NCI-H345 (cell line): ENCODE measurements at regions not wholly inside any gene's neighbourhood (a gene's known extent, or its start where the extent isn't known, plus 50 kb on each side); places are given as distances from the start of the nearest gene placed in this dataset.
A peak's percentile ranks its signal among the peaks of the same experiment; 100 is the strongest.
"Not testable (repeated sequence)": the region's sequence is repeated elsewhere in the genome, so short reads cannot be mapped to it uniquely, and the experiment has no call there.

Experiments used
- DNase-seq: peaks from one replicate; lab custom pipeline; 2025; lab: John Stamatoyannopoulos, UW

GRCh38 chr3:10109-10996 lies 186.2 kb upstream of the CHL1 start:
- DNase-seq = not testable (repeated sequence)

DNA sequence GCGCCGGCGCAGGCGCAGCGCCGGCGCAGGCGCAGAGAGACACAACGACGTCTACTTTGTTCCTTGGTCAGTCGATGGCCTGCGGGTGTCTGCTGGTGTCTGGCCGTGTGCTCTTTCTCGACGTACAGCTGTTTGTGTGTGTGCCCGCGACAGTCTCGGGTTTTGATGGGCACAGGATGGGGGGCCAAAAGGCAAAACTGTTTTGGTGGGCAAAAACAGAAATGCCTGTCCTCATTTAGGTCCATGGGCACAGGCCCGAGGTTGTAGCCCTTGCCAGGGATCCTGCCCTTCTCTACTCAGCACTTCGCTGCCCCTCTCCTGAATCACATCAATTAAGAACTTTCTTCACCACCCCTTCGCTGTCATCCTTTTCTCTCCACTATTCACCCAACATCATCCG lies 184.8 kb upstream of the CHL1 start:
- no peak for DNase-seq

- no peak for DNase-seq
These were observed 181.9 kb upstream of the CHL1 start for GRCh38 chr3:14652-15051.

GRCh38 chr3:16366-16765 lies 180.2 kb upstream of the CHL1 start:
- no peak for DNase-seq

GRCh38 chr3:20421-20820 lies 176.1 kb upstream of the CHL1 start:
- DNase-seq = no peak

DNA sequence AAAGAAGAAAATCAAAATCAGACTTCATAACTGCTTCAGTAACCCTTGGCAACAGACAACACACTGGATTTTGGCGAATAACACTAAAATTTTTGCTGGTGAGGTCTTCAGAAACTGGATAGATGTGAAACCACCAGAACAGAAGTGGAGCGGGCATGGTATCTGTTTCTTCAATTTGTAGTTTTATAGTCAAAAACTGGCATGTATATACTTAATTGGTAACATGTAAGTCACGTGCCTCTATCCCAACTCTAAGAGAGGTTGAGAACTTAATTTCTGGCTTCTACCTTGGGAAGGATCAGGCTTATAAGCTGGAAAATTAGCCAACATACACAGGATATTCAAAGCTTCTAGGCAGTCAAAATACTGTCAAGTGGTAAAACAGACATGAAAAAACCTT lies 172.6 kb upstream of the CHL1 start:
- no peak for DNase-seq

- DNase-seq = no peak
These were observed 171.5 kb upstream of the CHL1 start for GRCh38 chr3:25056-25455.

- not testable (repeated sequence) for DNase-seq
These were observed 160.6 kb upstream of the CHL1 start for GRCh38 chr3:35985-36384.

GRCh38 chr3:42871-43744 lies 153.5 kb upstream of the CHL1 start:
- DNase-seq = peak; percentile 65

DNA sequence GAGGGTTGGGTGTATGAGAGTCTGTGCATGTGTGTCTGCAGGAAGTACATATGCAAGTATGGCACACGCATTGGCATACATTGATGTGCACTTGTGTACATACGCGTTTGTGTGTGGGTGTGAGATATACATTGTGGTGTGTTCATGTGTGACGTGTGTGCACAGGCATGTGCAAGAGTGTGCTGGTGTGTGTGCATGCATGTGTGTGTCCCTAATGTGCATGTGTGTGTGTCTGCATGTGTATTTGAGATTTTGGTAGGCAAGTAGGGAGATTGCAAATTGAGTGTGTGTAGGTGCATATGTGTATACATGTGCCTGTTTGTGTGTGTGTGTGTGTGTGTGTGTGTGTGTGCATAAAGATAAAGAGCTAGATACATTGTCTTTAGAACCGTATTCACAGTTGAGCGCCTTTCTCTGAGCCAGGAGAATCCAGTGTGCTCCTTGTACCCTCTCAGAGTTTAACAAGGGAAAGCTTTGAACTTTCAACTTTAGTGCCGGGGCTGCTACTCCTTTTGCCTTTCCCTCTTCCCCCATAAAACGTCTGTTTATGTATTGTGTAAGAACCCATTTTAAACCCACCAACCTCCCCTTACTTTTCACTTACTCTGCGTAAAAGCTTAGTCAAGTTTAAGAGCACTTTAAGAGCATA lies 152.4 kb upstream of the CHL1 start:
- DNase-seq = no peak

GRCh38 chr3:44941-45340 lies 151.6 kb upstream of the CHL1 start:
- DNase-seq = not testable (repeated sequence)

- no peak for DNase-seq
These were observed 150.0 kb upstream of the CHL1 start for GRCh38 chr3:46576-46975.

DNA sequence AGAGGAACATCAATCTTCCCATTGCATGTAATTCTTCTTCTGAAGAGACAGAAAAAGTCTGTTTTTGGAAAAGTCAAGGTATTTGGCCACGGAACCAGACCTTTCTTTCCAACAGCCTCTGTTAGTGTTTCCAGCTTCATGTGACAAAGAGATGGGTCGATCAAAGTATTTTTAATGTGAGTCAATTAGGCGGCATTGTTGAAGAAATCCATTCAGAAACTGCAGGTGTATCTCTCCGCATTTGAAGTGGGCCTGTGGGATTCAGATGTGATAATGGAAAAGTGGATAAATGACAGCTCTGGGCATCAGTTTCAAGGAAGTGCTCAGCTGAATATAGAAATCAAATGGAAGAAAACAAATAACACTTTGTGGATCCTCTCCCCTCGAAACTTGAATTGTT lies 143.1 kb upstream of the CHL1 start:
- peak; percentile 87 for DNase-seq

DNA sequence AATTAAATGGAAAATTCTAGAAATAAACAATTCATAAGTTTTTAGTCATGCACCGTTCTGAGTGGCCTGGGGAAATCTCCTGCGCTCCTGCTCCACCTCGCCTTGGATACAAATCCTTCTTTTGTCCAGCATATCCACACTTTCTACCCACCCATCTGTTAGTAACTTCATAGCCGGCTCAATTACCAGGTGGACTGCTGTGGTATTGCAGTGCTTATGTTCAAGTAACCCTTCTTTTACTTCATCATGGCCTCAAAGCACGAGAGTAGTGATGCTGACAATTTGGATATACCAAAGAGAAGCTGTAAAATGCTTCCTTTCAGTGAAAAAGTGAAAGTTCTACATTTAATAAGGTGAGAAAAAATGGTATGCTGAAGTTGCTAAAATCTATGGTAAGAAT lies 142.3 kb upstream of the CHL1 start:
- DNase-seq = peak; percentile 28

DNA sequence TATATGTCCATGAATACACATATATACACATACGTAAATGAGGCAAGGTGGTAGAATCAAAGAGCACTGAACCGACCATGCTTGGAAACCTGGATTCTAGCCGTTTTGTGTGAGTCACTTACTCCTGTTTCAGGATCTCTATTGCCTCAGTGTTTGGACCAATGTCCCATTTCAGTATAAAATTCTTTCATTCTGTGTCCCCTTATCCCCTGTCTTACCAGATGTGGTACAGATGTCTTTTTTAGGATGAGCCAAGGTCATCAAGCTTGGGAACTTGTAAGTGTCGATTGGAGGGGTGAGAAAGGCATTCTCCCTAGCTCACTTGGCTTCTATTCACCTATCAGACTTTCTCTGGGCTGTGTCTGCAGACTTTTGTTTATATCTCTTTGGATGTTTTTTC lies 139.9 kb upstream of the CHL1 start:
- no peak for DNase-seq

- peak; percentile 2 for DNase-seq
These were observed 136.7 kb upstream of the CHL1 start for GRCh38 chr3:59854-60253.

DNA sequence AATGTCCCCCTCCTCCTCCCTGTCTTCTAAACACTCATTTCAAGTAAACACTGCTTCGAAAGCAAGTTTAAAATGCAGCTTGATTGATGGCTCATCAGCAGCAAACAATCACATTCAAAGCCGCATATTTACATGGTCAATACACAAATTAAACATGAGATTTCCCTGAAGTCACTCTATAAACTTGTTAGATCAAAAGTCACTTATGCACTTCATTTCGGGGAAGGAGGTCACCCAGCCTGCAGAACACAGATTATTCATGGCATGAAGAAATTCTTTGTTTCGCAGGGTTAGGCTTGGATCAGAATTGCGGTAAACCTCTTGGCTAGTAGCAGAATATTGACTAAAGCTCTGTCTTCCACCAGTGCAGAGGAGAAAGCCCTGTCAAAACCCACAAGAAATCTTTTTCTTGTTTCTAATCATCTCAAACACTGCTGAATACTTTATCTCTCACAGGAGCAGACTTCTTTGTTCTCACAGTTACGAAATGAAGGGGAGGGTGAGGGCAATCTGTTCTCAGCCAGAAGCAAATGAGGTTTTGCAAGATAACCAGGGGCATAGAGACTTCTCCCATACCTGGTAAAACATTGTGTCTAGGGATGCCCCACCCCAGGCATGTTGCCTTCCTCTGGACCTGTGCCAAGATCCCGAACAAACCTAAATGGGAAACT lies 133.3 kb upstream of the CHL1 start:
- peak; percentile 58 for DNase-seq

- DNase-seq = no peak
These were observed 126.9 kb upstream of the CHL1 start for GRCh38 chr3:69690-70089.

GRCh38 chr3:72776-73175 lies 123.8 kb upstream of the CHL1 start:
- no peak for DNase-seq

- DNase-seq = no peak
These were observed 123.3 kb upstream of the CHL1 start for GRCh38 chr3:73271-73670.

- no peak for DNase-seq
These were observed 121.8 kb upstream of the CHL1 start for GRCh38 chr3:74676-75243.

GRCh38 chr3:75260-75659 lies 121.3 kb upstream of the CHL1 start:
- no peak for DNase-seq
